HG02610 (cell line): ENCODE measurements at regions not wholly inside any gene's neighbourhood (a gene's known extent, or its start where the extent isn't known, plus 50 kb on each side); places are given as distances from the start of the nearest gene placed in this dataset.
"Not testable (repeated sequence)": the region's sequence is repeated elsewhere in the genome, so short reads cannot be mapped to it uniquely, and the experiment has no call there.

Experiments used
- ATAC-seq: cut with Tn5 transposase; IDR thresholded peaks from one replicate; pipeline ENCODE4 v1.9.1; 2021; ENCODE audit warnings: mild to moderate bottlenecking, moderate library complexity; ENCODE audit not compliant: unreplicated experiment

- ATAC-seq = no peak
Measured at GRCh38 chr6:958488-958887, 265.5 kb upstream of the EXOC2 start.

GRCh38 chr6:951399-952181 is 258.7 kb upstream of the EXOC2 start:
- no peak for ATAC-seq

GRCh38 chr6:947235-947934 is 254.4 kb upstream of the EXOC2 start:
- ATAC-seq = no peak

GRCh38 chr6:946546-946945 is 253.6 kb upstream of the EXOC2 start:
- no peak for ATAC-seq

- no peak for ATAC-seq
Measured at GRCh38 chr6:939526-940252, 246.8 kb upstream of the EXOC2 start.

DNA sequence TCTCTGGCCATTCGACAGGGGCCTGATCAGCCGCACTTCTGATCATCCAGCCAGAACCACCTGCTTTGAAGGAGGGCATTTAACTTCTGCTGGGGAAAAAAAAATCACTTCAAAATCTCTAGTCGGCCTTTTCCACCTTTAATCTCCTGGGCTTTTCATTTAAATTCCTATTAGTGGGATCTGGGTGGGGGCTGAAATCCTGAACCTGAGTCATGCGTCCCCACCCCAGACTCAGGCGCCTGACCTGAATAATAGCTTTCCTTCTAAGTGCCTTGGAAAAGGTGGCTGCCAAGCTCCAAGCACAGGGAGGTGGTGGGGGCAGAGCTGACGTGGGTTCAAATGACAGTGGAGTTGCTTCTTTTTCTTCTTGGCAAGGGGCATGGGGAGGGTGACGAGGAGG is 246.0 kb upstream of the EXOC2 start:
- no peak for ATAC-seq

- ATAC-seq = no peak
Measured at GRCh38 chr6:938271-938905, 245.4 kb upstream of the EXOC2 start.

DNA sequence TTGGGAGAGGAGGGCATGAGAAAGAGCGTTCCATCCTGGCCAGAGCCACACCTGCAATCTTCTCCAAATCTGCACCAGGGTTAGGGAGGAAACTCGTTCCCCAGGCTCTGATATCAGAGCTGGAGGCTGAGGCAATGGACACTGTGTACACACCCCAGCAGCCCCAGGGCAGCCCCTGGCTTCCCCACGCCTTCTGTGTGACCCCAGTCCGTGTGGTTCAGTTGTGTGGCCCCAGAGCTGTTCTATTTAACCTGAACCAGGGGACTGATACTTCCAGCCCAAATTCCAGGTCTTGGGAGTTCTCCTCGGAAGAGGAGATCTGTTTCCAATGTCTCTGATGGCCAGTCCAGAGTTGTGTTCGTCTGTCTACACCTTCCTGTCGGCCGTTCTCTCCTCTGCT is 242.6 kb upstream of the EXOC2 start:
- ATAC-seq = no peak

- no peak for ATAC-seq
Measured at GRCh38 chr6:934686-935085, 241.7 kb upstream of the EXOC2 start.

DNA sequence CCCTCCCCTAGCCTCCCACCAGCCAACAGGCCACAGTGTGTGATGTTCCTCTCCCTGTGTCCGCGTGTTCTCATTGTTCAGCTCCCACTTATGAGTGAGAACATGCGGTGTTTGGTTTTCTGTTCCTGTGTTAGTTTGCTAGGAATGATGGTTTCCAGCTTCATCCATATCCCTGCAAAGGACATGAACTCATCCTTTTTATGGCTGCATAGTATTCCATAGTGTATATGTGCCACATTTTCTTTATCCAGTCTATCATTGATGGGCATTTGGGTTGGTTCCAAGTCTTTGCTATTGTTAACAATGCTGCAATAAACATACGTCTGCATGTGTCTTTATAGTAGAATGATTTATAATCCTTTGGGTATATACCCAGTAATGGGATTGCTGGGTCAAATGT is 239.0 kb upstream of the EXOC2 start:
- not testable (repeated sequence) for ATAC-seq

DNA sequence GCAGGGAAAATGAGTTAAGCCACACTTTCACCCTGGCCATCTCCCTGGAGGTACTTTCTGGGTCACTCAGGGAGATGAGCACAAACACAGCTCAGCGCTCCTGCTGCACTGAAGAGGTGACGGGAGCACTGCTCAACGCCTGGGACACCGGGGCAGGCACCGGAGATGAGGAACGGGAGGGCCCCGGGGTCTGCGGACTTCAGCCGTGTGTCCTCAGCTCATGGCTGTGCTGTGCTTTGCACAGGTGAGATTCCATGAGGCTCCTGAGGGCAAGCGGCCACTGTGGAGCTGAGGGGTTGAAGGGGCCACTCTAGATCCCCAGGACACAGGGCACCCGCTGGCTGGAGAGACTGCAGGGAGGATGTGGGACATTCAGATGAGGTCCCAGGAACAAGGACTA is 234.2 kb upstream of the EXOC2 start:
- ATAC-seq = no peak

GRCh38 chr6:925656-926213 is 232.8 kb upstream of the EXOC2 start:
- ATAC-seq = no peak

- no peak for ATAC-seq
Measured at GRCh38 chr6:924661-925060, 231.7 kb upstream of the EXOC2 start.

GRCh38 chr6:921400-921799 is 228.5 kb upstream of the EXOC2 start:
- no peak for ATAC-seq

DNA sequence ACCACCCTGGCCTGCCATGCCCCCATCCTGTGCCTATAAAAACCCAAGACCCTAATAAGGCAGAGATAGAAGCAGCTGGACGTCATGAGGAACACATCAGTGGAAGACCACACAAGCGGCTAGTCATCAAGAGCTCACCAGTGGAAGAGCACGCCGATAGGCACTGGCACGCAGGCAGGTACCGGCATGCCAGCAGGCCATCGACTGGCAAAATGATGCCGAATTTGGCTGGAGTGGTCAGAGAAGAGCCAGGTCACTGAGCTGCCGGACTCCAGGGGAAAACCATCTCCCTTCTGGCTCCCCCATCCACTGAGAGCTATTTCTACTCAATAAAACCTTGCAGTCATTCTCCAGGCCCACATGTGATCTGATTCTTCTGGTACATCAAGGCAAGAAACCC is 227.6 kb upstream of the EXOC2 start:
- no peak for ATAC-seq

DNA sequence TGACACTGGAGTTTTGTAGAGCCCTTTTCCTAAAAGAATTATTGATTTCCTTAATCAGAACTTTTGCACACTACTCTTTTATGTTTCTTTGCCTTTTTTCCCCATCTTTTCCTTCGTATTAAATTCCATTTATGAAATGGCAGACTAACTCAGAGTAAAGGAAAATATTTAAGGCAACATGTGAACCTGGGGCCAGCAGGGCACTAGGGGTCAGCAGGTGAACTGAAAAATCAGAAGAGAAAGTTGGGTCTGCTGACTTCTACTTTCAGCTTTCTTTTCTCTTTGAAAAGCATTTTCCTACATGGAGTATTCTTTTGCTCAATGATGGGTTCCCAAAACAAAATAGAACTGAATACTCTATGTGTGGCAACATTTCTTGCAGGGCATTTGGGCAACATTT is 226.6 kb upstream of the EXOC2 start:
- no peak for ATAC-seq

DNA sequence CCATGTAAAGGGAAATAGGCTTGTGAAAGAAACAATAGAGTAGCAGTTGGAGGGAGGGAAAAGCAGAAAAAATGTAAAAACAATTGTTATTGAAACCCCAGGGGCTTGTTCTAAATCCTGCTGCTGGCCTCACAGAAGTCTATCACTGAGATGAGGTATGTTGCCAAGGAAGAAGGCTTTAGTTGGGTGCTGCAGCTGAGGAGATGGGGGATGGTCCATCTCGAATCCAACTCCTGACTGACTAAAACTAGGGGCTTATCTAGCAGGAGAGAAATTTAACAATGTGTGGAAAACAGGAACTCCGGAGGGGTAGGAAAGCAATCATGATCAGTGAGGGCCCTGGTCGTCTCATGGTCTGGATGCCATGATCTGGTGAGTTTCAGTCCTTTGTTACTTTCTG is 225.0 kb upstream of the EXOC2 start:
- ATAC-seq = no peak

DNA sequence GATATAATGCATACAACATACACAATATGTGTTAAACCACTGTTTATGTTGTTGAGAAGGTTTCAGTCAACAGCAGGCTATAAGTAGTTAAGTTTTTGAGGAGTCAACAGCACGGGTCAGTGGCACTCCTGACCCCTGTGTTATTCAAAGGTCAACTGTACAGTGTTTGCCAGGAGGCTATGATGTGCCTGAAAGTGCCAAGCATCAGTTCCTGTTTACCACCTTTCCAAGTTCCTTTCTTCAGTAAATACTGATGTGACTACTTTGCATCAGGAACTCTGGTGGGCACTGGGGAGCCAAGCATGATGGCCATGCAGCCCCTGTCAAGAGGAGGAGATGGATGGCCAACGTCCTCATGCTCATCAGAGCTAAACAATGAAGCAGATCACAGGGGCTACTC is 224.4 kb upstream of the EXOC2 start:
- no peak for ATAC-seq

DNA sequence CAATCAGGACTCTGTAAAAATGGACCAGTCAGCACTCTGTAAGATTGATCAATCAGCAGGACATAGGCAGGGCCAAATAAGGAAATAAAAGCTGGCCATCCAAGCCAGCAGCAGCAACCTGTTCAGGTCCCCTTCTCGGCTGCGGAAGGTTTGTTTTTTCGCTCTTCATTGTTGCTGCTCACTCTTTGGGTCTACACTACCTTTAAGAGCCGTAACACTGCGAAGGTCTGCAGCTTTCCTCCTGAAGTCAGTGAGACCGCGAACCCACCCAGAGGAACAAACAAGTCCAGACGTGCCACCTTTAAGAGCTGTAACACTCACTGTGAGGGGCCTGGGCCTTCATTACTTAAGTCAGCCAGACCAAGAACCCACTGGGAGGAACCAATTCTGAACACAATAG is 223.2 kb upstream of the EXOC2 start:
- ATAC-seq = no peak

DNA sequence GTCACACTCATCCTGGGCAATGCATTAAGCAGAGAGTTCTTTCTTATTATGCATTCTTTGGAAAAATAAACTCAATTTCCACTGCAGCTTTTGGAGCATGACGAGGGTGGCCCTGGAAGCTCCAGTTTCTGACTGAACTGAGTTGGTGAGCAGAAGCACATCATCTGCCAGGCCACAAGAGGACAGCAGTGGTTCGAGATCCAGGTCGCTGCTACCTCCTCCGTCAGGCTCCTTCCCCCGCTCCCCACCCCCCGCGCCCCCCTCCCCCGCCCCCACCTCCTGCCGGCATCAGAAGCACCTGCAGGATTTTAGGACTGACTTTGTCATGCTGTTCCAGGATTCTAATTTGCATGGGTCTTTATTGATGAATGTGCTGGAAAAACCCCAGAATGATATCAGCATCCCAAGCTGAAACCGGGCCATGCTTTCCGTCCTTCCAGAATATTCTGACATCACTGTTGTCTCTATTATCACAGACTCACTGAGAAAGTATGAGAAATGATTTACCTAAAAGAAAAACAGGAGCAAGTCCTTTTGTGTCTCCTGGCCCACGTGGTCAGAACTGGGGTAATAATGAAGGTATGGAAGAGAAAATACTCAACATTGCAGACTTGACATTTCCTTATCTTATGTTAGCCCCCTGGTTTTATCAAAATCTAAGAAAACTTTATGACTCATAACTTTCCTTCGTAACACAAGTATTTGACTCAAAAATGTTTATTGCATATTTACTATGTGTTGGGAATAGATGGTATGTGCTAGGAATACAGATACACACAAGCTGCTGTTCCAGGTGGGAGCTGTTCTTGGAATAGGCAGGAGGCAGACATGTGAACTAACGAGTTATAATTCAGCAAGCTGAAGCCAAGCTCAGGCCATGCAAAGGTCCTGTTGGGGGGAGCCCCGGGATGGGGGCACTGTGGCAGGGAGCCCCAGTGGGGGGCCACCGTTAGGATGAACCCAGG is 220.2 kb upstream of the EXOC2 start:
- no peak for ATAC-seq
